T47D (cell line): ENCODE measurements at regions not wholly inside any gene's neighbourhood (a gene's known extent, or its start where the extent isn't known, plus 50 kb on each side); places are given as distances from the start of the nearest gene placed in this dataset.

Source experiments
- DNase-seq, 2 experiments: peaks; one replicate each; pipeline versions ENCODE4 v3.0.0 to v3.0.0-alpha.2; 2011 to 2012; ENCODE audit warnings: low read depth in 1 of 2, low spot score in 1 of 2
- JUND ChIP-seq: IDR thresholded peaks from 2 replicates; pipeline ENCODE4 v1.6.1; 2012; ENCODE audit warnings: low read depth
- in situ Hi-C: cut with HindIII; loops from 2 replicates; pipeline ENCODE4 v1.10.0; 2016; ENCODE audit warnings: low sequenced_read_pairs, low pct_unique_long_range_greater_than_20kb

DNA sequence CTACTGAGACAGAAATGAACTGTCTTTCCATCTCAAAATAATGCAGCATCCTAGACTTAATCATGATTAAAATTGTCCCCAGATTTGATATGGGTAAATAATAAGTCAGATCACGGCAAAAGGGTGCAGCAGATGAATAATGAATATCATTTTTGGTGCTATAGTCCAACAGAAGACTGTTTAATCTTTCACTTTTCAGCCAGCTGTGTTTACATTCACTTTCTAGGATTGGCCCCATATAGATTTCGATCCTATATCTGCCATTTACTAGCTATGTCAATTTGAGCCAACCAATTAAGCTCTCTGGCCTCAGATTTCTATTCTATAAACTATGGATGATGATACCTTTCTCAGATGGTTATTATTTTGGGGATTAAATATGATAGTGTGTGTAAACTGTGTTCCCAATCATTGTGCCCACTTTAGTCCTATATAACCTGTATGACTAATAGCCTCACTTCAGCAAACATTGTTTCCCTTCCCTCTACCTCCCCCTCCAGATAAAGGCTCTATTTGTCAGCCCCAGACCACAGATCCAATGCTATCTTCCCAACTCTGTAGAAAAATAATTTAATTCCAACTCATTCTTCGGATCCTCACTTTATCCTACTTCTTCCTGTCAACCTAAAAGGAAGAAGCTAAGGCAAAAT is 53.6 kb upstream of the NT5E start:
- no peak for DNase-seq
- TF ChIP-seq JUND, result no peak
- in situ Hi-C loops, result no loop called here

DNA sequence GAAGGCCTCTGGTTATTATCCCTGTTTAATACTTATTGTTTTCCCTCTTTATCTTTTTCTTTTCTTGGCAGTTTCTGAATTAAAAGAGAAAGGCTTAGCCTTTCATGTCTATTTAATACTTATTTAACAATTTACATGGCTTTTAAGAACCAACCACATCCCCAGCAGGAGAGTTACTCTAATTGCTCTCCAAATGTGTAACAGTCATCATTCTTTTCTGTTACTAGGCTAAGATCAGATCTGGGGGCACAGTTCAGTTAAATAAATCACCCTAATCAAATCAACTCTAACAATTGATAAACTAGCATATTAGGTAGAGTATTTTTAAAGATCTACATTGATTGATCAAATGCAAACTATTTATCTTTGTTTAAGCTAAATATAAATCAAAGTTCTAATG is 54.1 kb upstream of the NT5E start:
- DNase-seq, result no peak
- TF ChIP-seq JUND, result no peak
- in situ Hi-C loops, result no loop called here

DNA sequence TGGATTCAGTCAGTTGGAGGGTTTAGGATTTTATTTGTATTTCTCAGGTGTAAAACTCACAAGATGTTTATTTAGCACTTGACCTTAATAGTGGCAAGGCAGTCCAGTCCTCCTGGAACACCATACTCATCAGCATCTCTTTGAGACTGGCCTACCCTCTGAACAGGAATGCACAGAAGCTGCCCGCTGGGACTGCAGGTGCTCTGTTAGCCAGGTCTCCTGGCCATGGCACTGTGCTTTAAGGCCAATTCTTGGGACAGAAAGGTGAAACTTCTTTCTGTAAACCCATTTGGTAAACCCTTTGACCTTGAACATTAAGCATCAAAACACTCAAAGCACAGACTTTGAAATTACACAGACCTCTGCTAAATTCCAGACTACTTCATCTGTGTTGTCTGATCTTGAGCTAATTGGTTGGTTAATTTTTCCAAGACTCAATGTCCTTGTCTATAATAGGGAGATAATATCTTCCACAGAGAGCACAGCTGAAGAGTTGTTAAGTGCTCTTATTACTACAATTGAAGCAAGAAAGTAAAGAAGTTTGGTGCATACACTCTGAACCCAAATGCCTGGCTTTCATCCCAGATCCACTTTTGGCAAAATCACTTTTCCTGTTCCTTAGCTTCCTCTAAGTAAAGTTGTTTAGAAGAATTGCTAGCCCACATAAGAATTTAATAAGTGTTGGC is 54.9 kb upstream of the NT5E start:
- no peak for TF ChIP-seq JUND
- in situ Hi-C loops, result no loop called here
- DNase-seq, result no peak

DNA sequence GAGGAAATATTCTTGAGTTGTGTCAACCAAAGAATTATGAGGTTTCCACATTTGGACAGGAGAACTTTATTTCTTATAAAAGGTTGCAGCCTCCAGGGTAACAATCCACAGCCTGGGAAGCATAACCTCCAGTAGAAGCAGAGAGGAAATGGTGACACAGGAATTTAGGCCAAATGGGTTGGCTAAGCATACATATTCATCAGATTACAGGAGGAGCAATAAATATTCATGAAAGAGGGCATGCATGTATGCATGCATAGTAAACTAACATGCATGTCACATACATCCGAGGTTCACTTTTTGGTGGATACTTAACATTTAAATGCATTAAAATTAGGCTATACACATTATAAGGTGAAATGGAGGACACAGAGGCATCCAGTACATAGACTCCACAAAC is 55.7 kb upstream of the NT5E start:
- no peak for TF ChIP-seq JUND
- DNase-seq, result no peak
- in situ Hi-C loops, result no loop called here

DNA sequence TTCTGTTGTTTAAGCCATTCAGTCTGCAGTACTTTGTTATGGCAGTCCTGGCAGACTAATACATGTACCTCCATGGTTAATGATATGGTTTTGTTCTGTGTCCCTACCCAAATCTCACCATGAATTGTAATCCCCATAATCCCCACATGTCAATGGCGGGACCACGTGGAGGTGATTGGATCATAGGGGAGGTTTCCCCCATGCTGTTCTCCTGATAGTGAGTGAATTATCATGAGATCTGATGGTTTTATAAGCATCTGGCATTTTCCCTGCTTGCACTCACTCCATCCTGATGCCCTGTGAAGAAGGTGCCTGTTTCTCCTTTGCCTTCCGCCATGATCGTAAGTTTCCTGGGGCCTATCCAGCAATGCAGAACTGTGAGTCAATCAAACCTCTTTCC is 57.5 kb upstream of the NT5E start:
- no peak for DNase-seq
- in situ Hi-C loops, result no loop called here
- TF ChIP-seq JUND, result no peak

DNA sequence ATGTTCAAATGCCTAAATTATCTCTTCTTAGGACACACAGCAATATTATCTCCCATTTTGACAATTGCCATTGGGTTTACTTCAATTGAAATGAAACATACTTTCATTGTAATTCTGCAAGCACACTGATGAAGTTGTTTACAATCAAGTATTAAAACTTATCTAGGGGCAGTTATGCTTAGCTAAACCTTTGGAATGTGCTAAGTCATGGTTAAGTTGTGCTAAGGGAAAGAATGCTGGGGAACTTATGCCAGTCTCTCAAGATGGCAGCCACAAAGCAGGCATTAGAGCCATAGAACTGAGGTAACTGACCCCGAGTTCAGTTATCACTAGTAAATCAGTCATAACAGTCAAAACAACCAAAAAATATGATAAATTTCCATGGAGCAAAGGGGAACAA is 59.1 kb upstream of the NT5E start:
- in situ Hi-C loops, result no loop called here
- DNase-seq, result no peak

DNA sequence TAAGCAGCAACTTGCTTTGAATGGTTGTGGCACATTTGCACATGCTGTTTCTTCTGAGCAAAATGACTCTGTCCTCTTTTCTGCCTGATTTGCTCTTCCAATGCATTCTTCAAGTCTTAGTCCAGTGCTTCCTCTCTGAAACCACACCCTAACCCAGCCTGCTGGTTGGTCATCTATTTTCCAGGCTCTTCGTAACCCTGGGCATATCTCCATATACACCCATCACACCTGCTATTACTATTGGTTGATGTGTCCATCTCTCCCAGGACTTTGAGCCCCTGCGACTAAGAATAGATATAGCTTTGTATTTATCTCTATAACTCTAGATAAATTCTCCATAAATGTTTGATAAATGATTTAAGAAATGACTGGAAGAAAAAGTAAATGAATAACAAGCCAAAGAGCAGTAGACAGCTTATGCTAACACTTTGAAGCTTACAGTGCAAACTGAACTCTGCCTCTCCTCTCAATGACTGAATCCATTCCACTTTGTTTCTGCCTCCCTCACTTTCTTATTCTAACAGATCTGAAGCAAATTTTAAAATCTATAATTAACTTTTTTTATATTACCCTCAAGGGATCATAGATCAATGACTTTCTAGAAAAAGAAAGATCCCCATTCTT is 59.7 kb upstream of the NT5E start:
- in situ Hi-C loops, result no loop called here
- no peak for TF ChIP-seq JUND

More for the DNA sequence above, 59.1 kb upstream of the NT5E start:
- TF ChIP-seq JUND, result no peak

DNA sequence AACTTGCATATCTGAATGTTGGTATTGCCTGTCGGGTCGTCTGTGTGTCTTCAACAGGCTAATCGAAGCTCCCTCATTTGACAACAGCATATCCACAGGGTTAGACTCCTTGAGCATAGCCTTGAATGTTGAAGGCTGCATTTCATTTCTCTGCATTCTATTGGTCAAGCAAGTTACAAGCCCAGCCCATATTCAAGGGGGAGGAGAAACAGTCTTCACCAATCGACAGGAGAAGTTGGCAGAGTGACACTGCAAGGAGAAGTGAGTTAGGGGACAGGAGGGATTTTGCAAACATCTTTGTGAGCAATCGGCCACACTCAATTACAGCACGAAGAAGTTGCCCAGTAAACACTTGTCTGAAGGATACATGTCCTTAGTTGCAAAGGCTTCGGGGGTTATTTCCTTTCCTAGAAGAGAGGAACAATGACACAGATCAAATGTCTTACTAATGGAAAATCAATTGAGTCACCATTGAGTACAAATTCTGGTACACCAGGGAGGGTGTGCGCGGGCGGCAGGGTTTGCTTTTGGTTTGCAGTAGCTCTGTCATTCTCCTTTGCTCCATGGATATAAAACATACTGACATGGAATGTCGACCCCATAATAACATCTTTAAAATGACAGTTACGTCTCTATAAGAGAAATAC is 60.6 kb upstream of the NT5E start:
- no peak for TF ChIP-seq JUND

More for the DNA sequence above, 59.7 kb upstream of the NT5E start:
- DNase-seq, result no peak

DNA sequence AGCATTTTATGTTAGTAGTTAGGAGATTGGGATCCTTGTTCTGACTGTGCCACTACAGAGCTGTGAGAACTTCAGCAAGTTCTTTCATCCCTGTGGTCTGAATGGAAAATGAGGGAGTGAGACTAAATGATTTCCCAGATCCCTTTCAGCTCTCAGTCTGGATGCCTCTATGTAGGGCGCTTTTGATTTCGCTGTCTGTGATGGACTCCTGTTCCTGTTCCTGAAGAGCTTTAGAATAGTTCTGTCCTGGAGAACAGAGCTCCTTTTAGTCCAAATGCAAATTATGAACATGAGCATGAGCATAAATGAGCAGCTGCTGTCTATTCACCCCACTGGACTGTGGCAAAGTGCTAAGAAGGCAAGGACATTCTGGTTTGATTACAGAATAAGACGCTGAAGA is 61.4 kb upstream of the NT5E start:
- no peak for TF ChIP-seq JUND
- in situ Hi-C loops, result no loop called here

More for the DNA sequence above, 60.6 kb upstream of the NT5E start:
- in situ Hi-C loops, result no loop called here
- peak in 1 of 2 experiments; percentile 46 for DNase-seq

DNA sequence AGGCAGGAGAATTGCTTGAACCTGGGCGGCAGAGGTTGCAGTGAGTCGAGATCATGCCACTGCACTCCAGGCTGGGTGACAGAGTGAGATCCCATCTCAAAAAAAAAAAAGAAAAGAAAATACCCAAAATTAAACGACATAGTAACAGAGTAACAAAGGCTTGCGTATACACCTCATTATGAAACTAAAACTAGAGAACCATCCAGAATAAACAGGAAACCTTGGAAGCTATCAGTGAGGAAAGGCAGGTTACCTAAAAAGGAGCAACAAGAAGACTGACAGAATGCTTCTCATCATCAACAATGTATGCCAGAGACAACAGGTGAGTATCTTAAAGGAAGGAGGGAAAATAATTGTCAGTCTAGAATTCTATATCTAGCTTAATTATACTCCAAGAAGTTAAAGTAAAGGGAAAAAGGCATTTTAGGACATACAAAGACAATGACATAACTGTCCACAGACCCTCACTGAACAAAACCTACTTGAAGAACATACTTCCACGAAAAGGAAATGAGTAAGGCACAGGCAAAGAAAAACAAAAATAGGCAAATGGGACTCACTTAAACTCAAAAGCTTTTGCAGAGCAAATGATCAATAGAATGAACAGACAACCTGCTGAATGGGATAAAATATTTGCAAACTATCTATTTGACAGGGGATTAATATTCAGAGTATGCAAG is 64.1 kb upstream of the NT5E start:
- no peak for DNase-seq
- no peak for TF ChIP-seq JUND
- in situ Hi-C loops, result no loop called here

More for the DNA sequence above, 61.4 kb upstream of the NT5E start:
- DNase-seq, result no peak

DNA sequence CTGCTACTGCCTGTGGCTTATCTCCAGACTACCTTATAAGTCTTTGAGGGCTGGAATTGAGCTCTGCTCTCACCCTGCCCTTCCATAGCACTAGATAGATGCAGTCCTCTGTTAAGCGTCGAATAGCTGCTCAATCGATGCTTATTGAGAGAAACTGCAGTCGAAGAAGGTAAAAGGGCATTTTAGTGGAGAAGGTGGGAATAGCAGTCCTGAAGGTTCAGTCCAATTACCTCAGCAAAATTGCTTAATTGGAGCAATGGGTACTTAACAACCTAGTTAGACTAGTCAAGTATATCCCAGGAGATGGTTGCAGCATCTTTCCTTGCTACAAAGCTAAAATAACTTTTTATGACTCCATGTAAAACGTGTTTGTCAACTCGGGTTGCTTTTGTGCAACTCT is 66.8 kb upstream of the NT5E start:
- no peak for TF ChIP-seq JUND
- in situ Hi-C loops, result no loop called here

DNA sequence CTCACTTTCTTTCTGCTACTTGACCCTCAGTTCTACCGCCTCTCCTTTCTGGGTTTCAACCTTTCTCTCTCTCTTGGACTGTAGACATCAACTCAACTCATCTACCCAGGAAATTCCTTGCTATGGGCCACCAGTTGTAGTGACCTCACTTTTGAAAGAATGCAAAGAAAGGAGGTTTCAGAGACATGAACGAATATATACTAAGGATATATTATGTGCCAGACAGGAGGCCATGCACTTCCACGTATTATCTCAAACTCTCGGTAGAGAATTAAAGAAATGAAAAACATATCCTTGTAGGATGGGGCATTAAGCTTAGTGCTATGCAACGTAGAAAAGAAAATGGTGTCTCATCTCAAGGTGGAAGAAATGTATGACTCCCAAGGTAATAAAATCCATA is 67.3 kb upstream of the NT5E start:
- in situ Hi-C loops, result no loop called here
- no peak for TF ChIP-seq JUND
- no peak for DNase-seq

More for the DNA sequence above, 66.8 kb upstream of the NT5E start:
- DNase-seq, result no peak
